Forelimb muscle (tissue), 1 donor: ENCODE measurements at regions not wholly inside any gene's neighbourhood (a gene's known extent, or its start where the extent isn't known, plus 50 kb on each side); places are given as distances from the start of the nearest gene placed in this dataset.
A peak's percentile ranks its signal among the peaks of the same experiment; 100 is the strongest.
"Not testable (repeated sequence)": the region's sequence is repeated elsewhere in the genome, so short reads cannot be mapped to it uniquely, and the experiment has no call there.

Experiments used
- DNase-seq: peaks from one replicate; pipeline ENCODE4 v3.0.0-alpha.2; 2013; ENCODE audit warnings: low read depth

DNA sequence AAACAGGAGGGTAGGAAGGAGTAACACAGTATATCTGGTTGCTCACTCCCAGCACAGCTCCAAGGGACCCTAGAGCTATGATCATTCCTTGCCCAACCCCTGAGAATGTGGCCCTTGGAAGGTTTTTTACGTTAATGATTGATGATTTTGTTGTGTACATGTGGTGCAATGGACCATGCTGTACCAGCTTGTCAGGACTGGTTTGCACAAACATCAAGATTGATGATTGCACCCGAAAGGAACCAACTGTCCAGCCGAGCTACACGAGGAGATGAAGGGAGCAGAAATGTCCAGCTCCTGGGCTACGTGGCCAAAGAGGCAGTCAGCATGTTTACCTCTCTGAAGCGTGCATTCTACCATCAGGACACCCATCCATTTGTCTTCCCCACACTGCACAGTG is 83.2 kb upstream of the USP9X start:
- no peak for DNase-seq

DNA sequence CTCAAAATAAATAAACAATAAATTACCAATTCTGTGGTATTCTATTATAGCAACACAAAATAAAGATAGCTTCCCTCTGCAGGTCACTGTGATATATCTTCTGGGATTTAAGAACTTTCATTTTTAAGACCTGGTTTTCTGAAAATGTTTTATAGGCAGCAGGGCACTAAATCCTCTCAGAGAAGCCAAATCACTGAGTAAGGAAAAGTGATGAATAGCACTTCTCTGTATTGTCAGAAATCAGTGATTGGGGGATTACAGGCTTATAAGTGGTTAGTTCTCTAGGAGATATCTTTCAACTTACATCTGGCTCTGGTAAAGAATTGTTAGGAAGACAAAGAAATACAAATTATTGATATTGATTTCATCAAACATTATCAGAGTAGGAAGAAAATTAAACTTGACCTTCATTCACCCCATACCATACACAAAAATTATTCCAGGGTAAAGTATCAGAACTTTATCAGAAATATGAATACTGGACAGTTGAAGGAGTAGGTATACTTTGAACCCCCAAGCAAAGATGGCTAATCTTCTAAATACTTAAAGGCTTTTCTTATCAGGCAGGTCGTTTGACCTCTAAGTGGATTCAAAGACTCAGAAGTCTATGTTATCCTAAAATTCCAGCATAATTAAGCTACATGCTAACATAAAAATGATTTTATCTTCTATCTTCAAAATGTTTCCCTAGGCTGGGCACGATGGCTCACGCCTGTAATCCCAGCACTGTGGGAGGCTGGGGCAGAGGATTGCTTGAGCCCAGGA is 81.6 kb upstream of the USP9X start:
- DNase-seq = no peak

DNA sequence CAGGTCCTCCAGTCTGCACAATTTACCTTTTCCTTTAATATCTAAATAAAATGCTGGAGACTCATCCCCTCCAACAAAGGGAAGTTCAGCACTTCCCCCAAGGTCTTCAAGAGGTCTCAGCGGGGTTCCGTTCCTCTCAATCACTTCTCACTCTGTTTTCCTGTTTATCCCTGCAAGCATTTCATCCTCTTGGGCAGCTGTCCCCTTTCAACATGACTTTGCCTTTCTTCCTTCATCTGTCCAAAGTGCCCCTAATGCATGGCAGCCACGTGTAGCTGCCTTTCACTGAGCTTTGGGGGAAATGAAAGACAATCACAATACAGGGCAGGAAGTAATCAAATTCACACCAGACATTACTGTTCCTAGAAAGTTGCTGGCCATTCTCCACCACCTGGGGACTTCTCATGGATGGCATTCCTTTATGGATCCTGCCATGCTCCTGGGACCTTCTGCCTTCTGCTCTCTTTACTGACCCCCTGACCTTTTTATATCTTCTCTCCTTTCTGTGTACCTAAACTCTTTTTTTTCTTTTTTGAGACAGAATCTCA is 79.7 kb upstream of the USP9X start:
- DNase-seq = no peak

DNA sequence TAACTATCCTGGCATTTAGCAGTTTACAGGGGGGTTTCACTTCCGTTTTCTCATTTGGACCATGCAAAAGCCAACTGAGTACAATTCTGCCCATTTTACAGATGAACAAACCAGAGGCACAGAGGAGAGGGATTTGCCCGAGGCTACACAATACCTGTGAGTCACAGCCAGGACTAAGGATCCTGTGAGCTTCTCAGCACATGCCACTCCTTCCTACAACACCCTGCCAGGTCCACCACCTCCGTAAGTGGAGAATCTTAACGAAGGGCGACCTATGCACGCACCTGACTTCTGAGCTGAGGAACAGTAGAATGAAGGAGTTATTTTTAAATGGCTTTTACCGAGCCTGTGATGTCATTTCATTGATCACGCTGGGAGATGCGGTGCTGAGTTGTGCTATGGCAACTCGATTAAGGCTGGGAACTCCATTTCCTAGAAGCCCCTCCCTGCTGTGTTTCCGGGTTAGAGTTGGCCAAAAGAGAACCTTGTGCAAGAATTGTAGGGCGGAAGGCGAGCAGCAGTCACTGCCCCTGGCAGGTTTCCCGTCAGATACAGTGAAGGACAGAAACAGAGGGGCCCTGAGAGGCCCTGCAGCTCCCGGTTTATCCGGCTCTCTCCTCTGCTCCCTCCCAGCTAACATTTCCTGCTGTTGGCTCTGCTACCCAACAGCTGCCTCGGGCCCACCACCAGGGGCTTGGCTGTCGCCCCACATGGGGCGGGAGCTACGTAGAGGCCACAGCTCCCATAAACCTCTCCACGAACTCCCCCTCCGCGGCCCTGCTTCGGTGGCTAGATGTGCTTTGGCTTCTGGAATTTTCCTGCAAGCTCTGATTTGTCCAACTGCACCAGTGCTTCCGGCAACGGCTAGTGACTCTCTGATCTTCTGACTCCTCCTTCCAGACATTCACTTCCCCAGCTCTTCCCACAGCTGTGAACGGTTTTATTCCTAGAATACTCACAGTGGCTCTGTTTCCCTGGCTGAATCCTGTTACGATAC is 75.1 kb upstream of the USP9X start:
- peak; percentile 88 for DNase-seq

DNA sequence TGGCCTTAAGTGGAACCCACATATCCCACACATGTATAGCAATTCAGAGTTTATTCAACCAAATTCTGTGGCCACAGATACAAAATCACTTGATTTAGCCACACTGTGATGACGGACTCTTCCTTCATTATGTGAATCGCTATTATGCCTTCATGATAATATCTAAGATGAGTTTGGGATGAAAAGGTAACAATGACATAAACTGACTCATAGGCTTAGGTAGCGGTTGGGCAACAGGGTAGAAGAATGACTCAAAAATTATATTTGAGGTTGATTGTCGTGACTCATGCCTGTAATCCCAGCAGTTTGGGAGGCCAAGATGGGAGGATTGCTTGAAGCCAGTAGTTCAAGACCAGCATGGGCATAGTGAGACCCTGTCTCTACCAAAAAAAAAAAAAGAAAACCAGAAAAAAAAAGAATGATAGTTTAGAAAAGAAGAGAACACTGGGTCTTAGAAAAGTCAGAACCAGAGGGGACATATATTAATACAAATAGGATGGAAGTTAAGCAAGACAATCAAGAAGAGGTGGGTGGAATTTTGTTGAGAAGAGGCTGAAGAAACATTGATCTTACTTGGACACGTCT is 70.4 kb upstream of the USP9X start:
- no peak for DNase-seq

DNA sequence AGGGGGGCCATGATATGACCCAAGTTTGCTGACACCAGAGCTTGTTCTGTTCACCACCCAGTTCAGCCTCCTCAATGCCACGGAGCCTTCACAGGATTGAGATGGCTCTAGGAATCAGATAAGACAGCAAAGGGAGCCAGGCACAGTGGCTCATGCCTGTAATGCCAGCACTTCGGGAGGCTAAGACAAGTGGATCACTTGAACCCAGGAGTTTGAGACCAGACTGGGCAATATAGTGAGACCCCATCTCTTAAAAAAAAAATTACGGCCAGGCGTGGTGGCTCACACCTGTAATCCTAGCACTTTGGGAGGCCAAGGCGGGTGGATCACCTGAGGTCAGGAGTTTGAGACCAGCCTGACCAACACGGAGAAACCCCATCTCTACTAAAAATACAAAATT is 67.5 kb upstream of the USP9X start:
- DNase-seq = not testable (repeated sequence)

DNA sequence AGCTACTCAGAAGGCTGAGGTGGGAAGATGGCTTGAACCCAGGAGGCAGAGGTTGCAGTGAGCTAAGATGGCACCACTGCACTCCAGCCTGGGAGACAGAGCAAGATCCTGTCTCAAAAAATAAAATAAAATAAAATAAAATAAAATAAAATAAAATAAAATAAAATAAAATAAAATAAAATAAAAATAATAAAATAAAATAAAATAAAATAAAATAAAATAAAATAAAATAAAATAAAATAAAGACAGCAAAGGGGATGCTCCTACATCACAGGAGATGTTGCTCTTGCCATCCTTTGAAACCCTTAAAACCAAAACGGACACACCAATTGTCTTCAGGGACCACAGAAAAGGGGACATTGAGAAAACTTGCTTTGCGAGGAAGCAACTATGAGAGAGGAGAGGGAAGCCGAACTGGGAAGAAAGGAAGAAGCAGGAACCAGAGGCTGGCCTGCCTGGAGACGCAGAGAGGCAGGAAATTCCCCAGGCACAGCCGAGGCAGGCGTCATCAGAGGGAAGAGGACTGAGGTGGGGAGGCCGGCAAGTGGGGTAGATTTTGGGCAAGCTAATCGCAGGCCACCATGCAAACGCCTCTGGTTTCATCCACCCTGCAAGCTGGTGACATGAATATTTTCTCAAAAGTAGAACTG is 66.7 kb upstream of the USP9X start:
- not testable (repeated sequence) for DNase-seq

DNA sequence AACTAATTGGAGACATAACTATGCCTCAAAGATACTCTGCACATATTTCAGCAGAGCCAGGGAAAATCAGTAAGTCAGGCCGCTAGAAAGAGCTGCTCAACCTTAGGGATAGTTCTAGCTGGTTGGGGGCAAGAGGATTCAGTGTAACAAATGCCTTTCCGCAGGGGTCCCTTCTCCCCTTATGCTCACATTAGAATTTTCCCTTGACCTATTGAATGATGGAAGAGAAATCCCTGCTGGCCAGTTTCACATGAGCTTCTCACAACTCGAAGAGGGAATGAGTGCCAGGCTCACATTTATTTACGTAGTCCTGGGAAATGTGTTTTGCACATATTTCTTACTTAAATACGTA is 66.2 kb upstream of the USP9X start:
- no peak for DNase-seq

DNA sequence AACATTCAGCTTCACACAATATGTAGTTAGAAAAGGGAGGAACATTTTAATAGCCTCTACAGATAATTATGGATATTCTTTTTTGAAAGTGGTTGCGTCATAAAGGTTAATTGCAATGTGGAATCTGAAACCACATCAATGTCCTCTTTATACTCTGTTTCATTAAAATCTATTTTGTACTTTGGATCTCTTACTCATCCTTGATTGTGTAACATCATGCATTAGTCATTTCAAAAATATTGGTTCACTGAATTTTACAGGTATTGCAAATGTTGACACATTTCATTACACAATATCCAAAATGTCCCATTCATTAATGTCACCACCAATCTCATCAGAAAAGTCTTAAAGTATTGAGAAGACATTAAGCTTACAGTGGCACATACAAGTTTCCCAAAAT is 62.7 kb upstream of the USP9X start:
- no peak for DNase-seq

DNA sequence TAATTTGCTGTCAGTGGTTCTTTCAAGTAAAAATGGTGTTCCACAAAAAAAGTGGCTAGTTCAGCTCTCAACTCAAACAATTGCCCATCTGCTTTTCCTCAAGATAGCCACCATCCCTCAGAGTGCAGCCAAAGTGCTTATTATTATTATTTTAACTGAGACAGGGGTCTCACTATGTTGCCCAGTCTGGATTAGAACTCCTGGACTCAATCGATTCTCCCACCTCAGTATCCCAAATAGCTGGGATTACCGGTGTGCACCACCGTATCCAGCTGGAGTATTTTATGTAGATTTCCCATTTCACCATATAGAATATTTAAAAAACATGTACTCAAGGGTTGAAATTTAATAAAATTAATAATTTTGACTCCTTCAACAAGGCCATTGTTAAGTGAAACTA is 62.1 kb upstream of the USP9X start:
- no peak for DNase-seq

DNA sequence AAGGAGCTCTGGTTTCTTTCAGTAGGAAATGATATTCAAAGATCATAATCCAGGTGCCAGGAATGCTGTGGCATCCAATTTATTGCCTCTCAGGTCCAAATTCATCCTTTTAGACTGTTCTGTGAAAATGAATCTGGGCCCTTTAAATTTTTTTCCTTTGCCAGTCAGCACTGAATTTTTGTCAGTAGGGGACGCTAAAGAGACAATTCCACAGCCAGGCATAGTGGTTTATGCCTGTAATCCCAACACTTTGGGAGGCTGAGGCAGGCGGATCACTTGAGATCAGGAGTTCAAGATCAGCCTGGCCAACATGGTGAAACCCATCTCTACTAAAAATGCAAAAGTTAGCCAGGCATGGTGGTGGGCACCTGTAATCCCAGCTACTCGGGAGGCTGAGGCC is 60.9 kb upstream of the USP9X start:
- not testable (repeated sequence) for DNase-seq

DNA sequence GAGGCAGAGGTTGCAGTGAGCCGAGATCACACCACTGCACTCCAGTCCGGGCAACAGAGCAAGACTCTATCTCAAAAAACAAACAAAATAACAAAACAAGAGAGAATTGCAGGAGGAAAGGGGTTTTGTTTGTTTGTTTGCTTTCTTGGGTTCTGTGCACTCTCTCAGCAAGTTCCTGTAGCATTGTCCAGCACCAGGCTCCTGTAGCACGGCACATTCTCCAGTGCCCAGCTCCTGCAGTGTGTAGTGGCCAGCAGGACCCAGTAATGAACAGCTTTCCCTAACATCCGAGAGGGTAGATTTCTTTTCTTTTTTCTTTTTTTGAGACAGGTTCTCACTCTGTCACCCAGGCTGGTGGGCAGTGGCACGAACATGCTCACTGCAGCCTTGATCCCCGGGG is 60.5 kb upstream of the USP9X start:
- DNase-seq = no peak

DNA sequence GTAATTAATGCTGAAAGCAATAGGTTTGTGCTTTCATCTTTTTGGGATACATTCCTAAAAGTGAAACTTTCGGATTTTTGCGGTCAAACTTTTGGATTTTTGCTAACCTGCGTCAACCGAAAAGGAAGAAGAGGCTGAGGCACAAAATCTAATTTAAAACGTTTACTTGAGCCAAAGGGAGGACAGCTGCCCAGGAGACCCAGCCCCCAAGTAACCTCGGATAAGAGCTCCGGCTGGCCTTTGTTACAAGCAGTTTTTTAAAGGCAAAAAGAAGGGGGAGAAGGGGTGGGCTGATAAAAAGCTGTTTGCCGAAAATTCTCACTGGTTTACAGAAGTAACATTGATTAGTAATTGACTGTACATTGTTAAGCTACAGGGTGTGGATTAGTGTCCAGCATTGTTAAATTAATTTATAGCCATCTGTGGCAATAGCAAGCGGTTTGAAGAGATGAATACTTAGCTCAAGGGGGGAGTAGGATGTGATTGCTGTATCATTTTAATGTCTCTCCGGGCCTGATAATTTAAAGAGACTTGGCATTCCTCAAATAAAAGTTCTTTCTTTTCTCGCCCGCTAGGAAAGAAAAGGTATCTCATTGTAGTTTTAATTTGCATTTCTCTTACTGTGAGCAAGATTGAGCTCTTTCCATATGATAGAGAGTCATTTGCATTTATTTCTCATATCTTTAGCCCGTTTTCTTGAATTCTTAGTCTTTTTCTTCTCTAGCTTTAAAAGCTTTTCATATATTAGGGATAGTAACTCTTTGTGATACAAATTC is 59.1 kb upstream of the USP9X start:
- DNase-seq = no peak

DNA sequence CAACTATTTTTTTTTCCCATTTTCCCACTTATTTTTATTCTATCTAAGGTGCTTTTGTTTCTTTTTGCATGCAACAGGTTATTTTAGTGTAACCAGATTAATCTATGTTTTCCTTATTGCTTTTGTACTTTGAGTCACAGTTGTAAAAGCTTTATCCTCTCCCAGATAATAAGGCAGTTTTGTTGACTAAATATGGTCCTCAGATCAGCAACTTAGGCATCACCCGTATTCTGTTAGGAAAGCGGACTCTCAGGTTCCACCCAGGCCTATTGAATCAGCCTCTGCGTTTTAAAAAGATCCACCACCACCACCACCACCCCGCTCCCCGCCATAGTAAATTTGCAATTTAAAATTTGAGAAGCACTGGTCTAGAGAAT is 58.6 kb upstream of the USP9X start:
- no peak for DNase-seq

DNA sequence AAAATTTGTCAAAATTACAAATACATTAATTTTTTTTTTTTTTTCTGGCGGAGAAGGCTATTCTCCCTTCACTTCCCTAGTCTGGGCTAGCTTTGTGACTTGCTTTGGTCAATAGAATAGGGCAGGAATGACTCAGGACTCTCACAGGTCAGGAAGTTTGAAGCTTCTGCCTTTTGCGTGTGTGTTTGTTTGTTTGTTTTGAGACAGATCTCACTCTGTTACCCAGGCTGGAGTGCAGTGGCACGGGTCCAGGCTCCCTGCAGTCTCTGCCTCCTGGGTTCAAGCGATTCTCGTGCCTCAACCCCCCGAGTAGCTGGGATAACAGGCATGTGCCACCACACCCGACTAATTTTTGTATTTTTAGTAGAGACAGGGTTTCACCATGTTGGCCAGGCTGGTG is 55.9 kb upstream of the USP9X start:
- DNase-seq = no peak

DNA sequence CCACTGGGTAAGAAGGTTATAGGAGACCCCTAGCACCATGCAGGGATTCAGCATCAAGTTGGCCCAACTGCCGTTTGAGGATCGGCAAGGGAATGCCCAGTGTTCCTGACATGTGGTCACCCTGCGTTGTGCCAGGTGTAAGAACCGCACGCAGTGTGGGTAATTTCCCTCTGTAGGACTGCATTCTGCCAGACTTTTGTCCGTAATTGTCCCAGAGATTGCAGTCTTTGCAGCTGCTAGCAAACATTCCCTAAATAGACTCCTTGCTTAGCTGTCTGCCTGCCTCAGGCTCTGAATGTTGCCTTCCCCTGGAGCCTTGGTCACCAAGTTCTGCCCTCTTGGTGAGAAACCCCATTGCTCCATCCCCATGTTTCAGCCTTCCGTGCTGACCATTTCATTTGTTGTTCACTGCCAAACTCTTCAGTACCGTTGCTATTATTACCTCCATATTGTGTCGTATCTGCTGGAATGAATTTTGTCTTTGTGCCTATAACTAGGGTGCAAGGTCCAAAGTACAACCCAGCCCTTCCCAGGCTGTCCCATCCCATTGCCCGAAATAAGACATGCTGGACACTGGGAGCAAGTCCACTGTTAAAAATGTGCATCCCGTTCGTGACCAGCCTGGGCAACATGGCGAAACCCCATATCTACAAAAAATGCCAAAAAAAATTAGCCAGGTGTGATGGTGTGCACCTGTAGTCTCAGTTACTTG is 53.8 kb upstream of the USP9X start:
- DNase-seq = no peak

DNA sequence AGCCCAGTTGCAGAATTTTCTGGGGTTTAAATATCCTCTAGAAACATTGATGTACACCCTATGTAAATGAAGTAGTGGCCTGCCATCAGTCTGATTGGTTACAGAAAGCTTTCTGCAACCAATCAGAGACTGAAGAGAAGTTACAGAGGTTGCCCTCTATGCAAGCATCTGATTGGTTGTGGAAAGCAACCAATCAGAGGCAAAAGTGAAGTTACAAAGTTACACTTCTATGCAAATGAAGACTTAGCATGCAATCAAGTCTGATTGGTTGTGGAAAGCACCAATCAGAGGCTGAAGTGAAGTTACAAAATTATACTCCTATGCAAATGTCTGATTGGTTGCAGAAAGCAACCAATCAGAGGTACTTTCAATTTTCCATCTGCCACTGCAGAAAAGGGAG is 51.9 kb upstream of the USP9X start:
- no peak for DNase-seq

DNA sequence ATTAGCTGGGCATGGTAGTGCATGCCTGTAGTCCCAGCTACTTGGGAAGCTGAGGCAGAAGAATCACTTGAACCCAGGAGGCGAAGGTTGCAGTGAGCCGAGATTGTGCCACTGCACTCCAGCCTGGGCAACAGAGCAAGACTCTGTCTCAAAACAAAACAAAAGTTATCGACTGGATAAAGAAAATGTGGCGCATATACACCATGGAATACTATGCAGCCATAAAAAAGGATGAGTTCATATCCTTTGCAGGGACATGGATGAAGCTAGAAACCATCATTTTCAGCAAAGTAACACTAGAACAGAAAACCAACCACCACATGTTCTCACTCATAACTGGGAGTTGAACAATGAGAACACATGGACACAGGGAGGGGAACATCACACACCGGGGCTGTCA is 50.3 kb upstream of the USP9X start:
- not testable (repeated sequence) for DNase-seq
